ENCODE measurements at regions not wholly inside any gene's neighbourhood (a gene's known extent, or its start where the extent isn't known, plus 50 kb on each side); places are given as distances from the start of the nearest gene placed in this dataset.
A peak's percentile ranks its signal among the peaks of the same experiment; 100 is the strongest.

- H3K9me3 Mint-ChIP-seq (ENCODE audit: unreplicated experiment): no peaks in the 10 kb centered on the region
- DNase-seq (ENCODE audit: low read depth) (peak; percentile 49), FAIRE-seq (no peak)
Observed at GRCh38 chr12:84807249-84807648, 105.3 kb downstream of the SLC6A15 start.

GRCh38 chr12:84805474-84805858, 107.1 kb downstream of the SLC6A15 start:
- no peaks in the 10 kb centered on the region for H3K9me3 Mint-ChIP-seq (ENCODE audit: unreplicated experiment)
- no peaks in the 10 kb centered on the region for H3K36me3 Mint-ChIP-seq (ENCODE audit: low read depth, unreplicated experiment)

More at GRCh38 chr12:84807249-84807648, 105.3 kb downstream of the SLC6A15 start:
- Histone ChIP-seq H3K4me1 (ENCODE audit: insufficient read depth, low read length) (peaks cover 9% of the 10 kb centered on the region), H4K20me1 (ENCODE audit: insufficient read depth, low read length) (no peaks in the 10 kb centered on the region), H3K79me2 (ENCODE audit: insufficient read depth, low read length) (no peaks in the 10 kb centered on the region), H3K9ac (ENCODE audit: low read length) (no peak overlapping the region), H3K9me3 (ENCODE audit: insufficient read depth, low read depth, low read length) (no peaks in the 10 kb centered on the region), H3K36me3 (ENCODE audit: insufficient read depth, low read length) (no peaks in the 10 kb centered on the region), H3K4me3 (ENCODE audit: insufficient read depth, low read depth, low read length) (no peak overlapping the region), H2AFZ (ENCODE audit: low read depth, low read length) (no peak overlapping the region), H3K27ac (ENCODE audit: low read depth, low read length) (no peak overlapping the region), H3K27me3 (ENCODE audit: insufficient read depth, low read length) (no peaks in the 10 kb centered on the region), H3K4me2 (ENCODE audit: low read length) (peak overlapping the region; percentile 16)
- H3K4me3 Mint-ChIP-seq (ENCODE audit: unreplicated experiment): no peak overlapping the region
- TF ChIP-seq EZH2 (IDR thresholded peaks at IDR 0.05; ENCODE audit: insufficient read depth, low read length): no peak
- TF ChIP-seq CTCF (IDR thresholded peaks at IDR 0.05; ENCODE audit: insufficient read depth, low read depth, low read length): no peak
- peak overlapping the region; percentile 35 for H3K27ac Mint-ChIP-seq (ENCODE audit: unreplicated experiment)
- H3K27me3 Mint-ChIP-seq (ENCODE audit: low read depth, unreplicated experiment): peaks cover 4% of the 10 kb centered on the region
- H3K36me3 Mint-ChIP-seq (ENCODE audit: low read depth, unreplicated experiment): no peaks in the 10 kb centered on the region
- peaks cover 14% of the 10 kb centered on the region for H3K4me1 Mint-ChIP-seq (ENCODE audit: low read depth, unreplicated experiment)

More at GRCh38 chr12:84805474-84805858, 107.1 kb downstream of the SLC6A15 start:
- H3K27ac ChIP-seq (ENCODE audit: low read depth, low read length): no peak overlapping the region
- no peak overlapping the region for H3K27ac Mint-ChIP-seq (ENCODE audit: unreplicated experiment)
- FAIRE-seq (peak; percentile 55), DNase-seq (ENCODE audit: low read depth) (no peak)
- H3K27me3 ChIP-seq (ENCODE audit: insufficient read depth, low read length): no peaks in the 10 kb centered on the region
- peaks cover 9% of the 10 kb centered on the region for H3K4me1 ChIP-seq (ENCODE audit: insufficient read depth, low read length)
- H3K9ac ChIP-seq (ENCODE audit: low read length): no peak overlapping the region
- no peaks in the 10 kb centered on the region for H3K36me3 ChIP-seq (ENCODE audit: insufficient read depth, low read length)
- no peak overlapping the region for H2AFZ ChIP-seq (ENCODE audit: low read depth, low read length)
- H3K27me3 Mint-ChIP-seq (ENCODE audit: low read depth, unreplicated experiment): peaks cover 4% of the 10 kb centered on the region
- H3K9me3 ChIP-seq (ENCODE audit: insufficient read depth, low read depth, low read length): no peaks in the 10 kb centered on the region
- no peaks in the 10 kb centered on the region for H4K20me1 ChIP-seq (ENCODE audit: insufficient read depth, low read length)
- H3K4me3 ChIP-seq (ENCODE audit: insufficient read depth, low read depth, low read length): no peak overlapping the region
- H3K4me2 ChIP-seq (ENCODE audit: low read length): no peak overlapping the region
- H3K4me1 Mint-ChIP-seq (ENCODE audit: low read depth, unreplicated experiment): peaks cover 11% of the 10 kb centered on the region
- TF ChIP-seq CTCF (IDR thresholded peaks at IDR 0.05; ENCODE audit: insufficient read depth, low read depth, low read length): no peak
- TF ChIP-seq EZH2 (IDR thresholded peaks at IDR 0.05; ENCODE audit: insufficient read depth, low read length): no peak
- H3K4me3 Mint-ChIP-seq (ENCODE audit: unreplicated experiment): no peak overlapping the region
- H3K79me2 ChIP-seq (ENCODE audit: insufficient read depth, low read length): no peaks in the 10 kb centered on the region

All from astrocyte (in vitro differentiated cells and primary cell).